GM13977 (cell line): ENCODE measurements at regions not wholly inside any gene's neighbourhood (a gene's known extent, or its start where the extent isn't known, plus 50 kb on each side); places are given as distances from the start of the nearest gene placed in this dataset.

ENCODE experiments used
- DNase-seq: peaks from one replicate; pipeline ENCODE4 v3.0.0; 2012; ENCODE audit warnings: low spot score
- in situ Hi-C: fragments of 300-500 bp; cut with MboI; formaldehyde crosslinking; loops from one replicate; pipeline ENCODE4 v1.12.0; 2022; ENCODE audit warnings: low sequenced_read_pairs, low pct_unique_long_range_greater_than_20kb, mixed read lengths, inconsistent platforms; ENCODE audit not compliant: unreplicated experiment
- TF ChIP-seq, protein P1 (sequence below): IDR thresholded peaks from 2 replicates; pipeline ENCODE4 v1.5.1; 2012; ENCODE audit warnings: mild to moderate bottlenecking, control low read depth; ENCODE audit not compliant: insufficient read depth; ENCODE audit errors: extremely low read depth, missing control alignments

DNA sequence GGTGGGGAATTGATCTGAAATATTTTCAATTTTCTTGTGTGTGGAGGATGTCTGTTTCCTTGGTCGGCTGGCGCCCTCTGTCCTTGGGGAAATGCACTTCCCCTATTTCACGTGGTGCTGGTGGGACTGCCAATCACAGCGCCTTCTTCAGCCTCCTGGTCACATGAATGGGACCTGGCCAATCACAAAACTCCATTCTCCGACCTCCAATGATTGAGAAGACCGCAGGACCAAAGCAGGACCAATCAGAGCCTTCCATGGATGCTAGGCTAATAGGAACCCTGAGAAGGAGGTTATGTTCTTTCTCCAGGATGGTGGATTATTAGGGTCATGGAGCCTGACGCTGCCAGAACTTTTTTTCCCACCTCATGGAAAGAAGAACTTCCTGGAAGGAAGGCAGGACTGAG lies 188.7 kb downstream of the TTC8 start:
- in situ Hi-C loops, result loop anchor here (25.0 kb wide), 1 partner anchor 1224 kb away; no protein-coding TSS in a partner anchor
- TF ChIP-seq, protein P1, sequence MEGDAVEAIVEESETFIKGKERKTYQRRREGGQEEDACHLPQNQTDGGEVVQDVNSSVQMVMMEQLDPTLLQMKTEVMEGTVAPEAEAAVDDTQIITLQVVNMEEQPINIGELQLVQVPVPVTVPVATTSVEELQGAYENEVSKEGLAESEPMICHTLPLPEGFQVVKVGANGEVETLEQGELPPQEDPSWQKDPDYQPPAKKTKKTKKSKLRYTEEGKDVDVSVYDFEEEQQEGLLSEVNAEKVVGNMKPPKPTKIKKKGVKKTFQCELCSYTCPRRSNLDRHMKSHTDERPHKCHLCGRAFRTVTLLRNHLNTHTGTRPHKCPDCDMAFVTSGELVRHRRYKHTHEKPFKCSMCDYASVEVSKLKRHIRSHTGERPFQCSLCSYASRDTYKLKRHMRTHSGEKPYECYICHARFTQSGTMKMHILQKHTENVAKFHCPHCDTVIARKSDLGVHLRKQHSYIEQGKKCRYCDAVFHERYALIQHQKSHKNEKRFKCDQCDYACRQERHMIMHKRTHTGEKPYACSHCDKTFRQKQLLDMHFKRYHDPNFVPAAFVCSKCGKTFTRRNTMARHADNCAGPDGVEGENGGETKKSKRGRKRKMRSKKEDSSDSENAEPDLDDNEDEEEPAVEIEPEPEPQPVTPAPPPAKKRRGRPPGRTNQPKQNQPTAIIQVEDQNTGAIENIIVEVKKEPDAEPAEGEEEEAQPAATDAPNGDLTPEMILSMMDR, result peak; percentile 15
- no peak for DNase-seq

DNA sequence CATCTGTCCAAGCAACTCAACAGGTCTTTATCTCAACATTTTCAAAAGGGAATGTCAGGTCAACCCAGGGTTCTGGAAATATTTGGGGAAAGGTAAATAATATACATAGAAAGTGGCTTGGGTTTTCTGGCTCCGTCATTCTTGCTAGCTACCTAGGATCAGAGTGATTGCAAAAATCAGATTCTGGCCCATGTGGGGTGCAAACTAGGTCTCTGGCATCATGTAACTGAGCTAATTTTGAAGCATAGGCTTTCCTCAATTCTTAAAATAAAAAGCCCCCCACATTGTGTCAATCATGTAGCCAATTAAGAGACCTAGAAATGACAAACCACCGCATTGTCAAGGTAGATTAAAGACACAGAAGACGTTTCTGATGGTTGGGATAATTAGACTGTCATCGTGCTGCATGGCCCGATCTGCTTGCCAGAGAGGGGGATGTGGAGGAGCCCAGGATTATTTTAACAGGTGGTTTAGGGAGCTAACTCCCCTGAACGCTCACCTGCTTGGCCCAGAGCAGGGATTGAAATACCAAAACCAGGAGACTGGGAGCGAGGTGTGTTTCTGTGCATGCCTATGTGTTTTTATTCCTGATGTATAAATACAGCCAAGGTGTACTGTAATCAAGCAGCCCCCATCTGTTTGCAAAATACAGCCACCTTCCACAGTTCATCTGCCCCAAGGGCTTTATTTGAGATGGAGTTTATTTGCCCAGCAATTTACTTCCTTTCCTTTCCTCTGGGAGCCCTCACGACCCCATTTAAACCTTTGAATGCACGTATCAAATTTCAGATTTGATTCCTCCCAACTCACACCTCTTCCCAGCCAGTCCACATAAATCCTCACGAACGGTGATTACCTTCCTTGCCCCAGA lies 189.5 kb downstream of the TTC8 start:
- TF ChIP-seq, protein P1, result no peak
- no peak for DNase-seq
- in situ Hi-C loops, result loop anchor here (25.0 kb wide), 1 partner anchor 1223 kb away; no protein-coding TSS in a partner anchor

DNA sequence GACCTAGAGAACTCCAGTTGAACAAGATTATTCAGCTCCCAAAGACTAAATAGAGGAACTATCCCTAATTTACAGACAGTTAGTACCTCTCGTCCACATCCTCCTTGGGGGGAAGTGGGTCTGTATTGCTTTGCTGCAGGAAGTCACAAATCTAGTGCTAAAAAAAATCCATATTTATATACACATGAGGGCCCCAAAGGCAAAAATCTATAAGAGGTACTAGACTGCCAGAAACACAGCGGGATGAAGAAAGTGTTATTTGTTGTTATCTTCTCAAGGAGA lies 190.1 kb downstream of the TTC8 start:
- no peak for DNase-seq
- in situ Hi-C loops, result loop anchor here (25.0 kb wide), 1 partner anchor 1223 kb away; no protein-coding TSS in a partner anchor
- TF ChIP-seq, protein P1, result no peak

DNA sequence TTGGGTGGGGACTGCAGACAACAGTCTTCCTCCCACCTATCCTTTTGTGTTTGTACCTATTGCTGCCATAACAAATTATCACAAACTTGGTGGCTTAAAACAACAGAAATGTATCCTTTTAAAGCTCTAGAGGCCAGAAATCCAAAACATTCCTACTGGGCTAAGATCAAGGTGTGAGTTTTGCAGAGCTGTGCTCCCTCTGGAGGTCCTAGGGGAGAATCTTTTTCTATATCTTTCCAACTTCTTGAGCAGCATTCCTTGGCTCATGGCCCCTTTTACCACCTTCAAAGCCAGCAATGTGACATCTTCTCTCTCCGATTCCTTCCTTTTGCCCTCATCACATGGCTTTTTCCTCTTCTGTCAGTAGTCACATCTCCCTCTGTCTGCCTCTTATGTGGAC lies 190.6 kb downstream of the TTC8 start:
- no peak for DNase-seq
- in situ Hi-C loops, result loop anchor here (25.0 kb wide), 1 partner anchor 1222 kb away; no protein-coding TSS in a partner anchor
- TF ChIP-seq, protein P1, result no peak

DNA sequence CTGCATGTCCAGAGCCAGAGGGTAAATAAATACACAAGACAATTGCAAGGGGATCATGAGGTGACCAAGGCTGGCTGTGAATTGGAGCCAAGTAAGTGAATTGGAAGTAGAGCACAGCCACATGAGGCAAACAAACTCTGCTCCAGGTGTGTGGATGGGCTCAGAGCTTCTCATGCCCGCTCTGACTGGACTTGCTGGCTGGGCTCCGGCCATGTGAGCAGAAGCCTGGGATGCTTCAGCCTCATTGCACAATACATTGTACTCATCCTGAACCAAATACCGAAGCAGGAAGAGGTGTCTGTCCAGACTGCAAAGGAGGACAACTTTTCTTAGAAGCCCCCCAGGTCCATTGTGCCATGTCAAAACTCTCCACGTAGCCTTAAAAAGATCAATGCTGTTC lies 193.0 kb downstream of the TTC8 start:
- in situ Hi-C loops, result loop anchor here (25.0 kb wide), 1 partner anchor 1220 kb away; no protein-coding TSS in a partner anchor

DNA sequence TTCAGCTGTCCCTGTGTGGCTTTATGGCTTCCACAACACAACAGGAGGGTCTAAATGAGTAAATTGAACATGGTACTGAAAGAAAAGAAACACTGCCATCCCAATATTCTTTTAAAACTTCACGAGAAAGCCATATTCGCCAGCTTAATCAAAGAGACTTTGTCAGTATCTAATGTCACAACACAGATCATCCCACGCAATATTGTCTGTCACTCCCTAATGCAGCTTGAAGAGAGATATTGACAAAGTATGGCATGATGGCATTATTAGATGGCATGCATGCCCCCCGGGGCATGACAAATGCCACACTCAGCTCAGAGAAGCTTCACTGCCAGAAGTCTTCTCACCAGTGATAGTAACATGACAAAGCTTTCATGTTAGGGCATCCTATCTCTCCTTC lies 197.8 kb downstream of the TTC8 start:
- no peak for DNase-seq
- in situ Hi-C loops, result loop anchor here (25.0 kb wide), 1 partner anchor 1215 kb away; no protein-coding TSS in a partner anchor
- TF ChIP-seq, protein P1, result no peak

More for the DNA sequence above, 193.0 kb downstream of the TTC8 start:
- TF ChIP-seq, protein P1, result no peak
- DNase-seq, result no peak
